ENCODE measurements at regions not wholly inside any gene's neighbourhood (a gene's known extent, or its start where the extent isn't known, plus 50 kb on each side); places are given as distances from the start of the nearest gene placed in this dataset.

- DNase-seq (ENCODE audit: low read depth, low spot score) = no peak
Observed at GRCh38 chr1:58430421-58431275, 115.9 kb downstream of the OMA1 start.

GRCh38 chr1:58426918-58427317 lies 119.6 kb downstream of the OMA1 start:
- DNase-seq (ENCODE audit: low read depth, low spot score) = no peak

GRCh38 chr1:58422436-58422835 lies 124.1 kb downstream of the OMA1 start:
- DNase-seq (ENCODE audit: low read depth, low spot score) = no peak

DNA sequence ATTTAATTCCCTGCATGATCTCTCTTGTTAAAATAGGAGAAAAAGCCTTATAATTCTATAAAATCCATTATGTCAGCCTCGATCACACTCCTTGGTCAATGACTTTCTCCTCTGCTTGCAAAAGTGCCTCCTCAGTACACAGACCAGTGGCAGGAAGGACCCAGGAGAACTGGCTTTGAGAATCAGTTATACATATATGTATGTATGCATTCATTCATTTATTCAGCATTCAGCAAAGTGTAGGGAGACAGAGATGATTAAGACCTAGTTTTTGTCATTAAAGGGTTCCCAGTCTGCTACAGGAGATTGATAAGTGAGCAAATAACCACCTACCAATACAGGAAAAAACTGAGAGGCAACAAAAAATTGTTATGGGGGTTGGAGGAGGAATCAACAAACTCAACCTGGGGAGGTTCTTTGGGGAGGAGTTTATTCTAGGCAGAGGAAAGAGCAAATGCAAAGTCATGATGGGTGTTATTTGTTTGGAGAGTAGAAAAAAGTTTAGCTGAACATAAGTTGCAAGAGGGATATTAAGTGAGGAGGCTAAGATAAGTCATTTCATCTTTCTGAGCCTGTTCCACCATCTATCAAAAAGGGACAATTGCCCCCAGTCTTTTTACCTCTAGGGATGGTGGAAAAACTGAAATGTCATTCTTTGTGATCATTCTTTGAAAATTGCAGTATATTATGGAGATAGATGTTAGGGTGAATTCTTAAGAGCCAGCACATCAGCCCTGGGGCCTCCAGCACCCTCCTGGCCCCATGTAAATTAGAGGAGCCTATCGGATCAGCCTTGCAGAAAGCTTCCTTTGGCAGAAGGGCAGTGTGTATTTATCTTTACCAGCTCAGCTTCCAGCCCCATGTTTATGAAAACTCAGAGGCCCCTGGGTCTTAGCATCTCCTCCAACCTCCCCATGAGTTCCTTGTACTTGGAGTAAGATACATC lies 128.0 kb downstream of the OMA1 start:
- no peak for DNase-seq (ENCODE audit: low read depth, low spot score)

- DNase-seq (ENCODE audit: low read depth, low spot score) = peak; percentile 44
Observed at GRCh38 chr1:58412071-58412580, 134.4 kb downstream of the OMA1 start.

- no peak for DNase-seq (ENCODE audit: low read depth, low spot score)
Observed at GRCh38 chr1:58409890-58410289, 136.6 kb downstream of the OMA1 start.

GRCh38 chr1:58409336-58409735 lies 137.2 kb downstream of the OMA1 start:
- DNase-seq (ENCODE audit: low read depth, low spot score) = no peak

GRCh38 chr1:58406301-58407071 lies 140.0 kb downstream of the OMA1 start:
- DNase-seq (ENCODE audit: low read depth, low spot score) = peak; percentile 79

- DNase-seq (ENCODE audit: low read depth, low spot score) = no peak
Observed at GRCh38 chr1:58405660-58406059, 140.9 kb downstream of the OMA1 start.

DNA sequence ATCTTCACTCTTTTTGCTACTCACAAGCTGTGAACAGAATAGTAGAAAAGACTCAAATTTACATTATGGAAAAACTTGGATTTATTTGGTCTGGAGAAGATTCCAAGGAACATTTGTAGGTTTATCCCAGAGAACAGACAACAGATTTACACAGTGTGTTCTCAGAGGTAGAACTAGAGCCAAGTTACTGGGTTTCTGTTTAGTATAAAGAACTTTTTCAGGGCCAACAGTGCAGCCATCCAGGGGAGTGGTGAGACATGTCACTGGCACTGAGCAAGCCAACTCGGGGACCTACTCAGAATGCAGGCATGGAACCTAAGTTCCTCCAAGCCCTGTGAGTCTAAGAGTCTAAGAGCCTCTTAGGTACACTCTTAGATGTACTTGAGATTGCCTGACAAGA lies 142.6 kb downstream of the OMA1 start:
- DNase-seq (ENCODE audit: low read depth, low spot score) = no peak

DNA sequence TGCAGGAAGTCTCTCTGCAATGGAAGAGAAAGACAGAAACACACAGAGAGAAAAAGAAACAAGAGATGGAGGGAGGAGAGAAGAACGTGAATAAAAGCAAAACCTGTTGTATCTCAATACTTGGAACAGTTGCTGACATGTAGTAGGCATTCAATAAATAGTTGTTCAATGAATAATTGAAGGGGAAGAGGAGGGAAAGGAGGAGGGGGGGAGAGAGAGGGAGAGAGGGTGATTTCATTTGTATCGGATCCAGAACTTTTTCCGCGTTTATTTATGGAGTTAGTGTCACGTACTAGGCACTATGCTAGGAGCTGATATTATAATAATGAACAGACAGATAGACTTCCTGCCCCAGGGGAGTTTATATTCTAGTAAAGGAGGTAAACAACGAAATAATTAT lies 144.1 kb downstream of the OMA1 start:
- DNase-seq (ENCODE audit: low read depth, low spot score) = no peak

GRCh38 chr1:58401991-58402390 lies 144.5 kb downstream of the OMA1 start:
- DNase-seq (ENCODE audit: low read depth, low spot score) = no peak

GRCh38 chr1:58399176-58399575 lies 147.3 kb downstream of the OMA1 start:
- DNase-seq (ENCODE audit: low read depth, low spot score) = no peak

DNA sequence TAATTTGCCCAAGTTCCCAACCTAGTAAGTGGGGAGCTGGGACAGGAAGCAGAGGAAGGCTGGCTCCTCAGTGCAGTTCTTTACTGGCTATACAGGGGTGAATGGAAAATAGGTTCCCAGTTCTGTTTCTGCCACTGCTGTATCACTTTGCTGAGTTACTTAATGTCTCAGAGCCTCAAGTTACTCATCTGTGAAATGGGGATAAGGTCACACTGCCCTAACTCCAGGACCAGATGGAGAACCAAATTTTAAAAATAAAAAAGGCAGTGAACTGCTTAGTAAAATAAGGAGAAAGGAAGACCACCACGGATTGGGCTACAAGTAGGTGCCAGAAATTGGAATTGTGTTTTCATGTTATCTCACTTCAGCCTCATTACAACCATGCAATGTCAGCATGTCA lies 147.8 kb downstream of the OMA1 start:
- DNase-seq (ENCODE audit: low read depth, low spot score) = no peak

- peak; percentile 72 for DNase-seq (ENCODE audit: low read depth, low spot score)
Observed at GRCh38 chr1:58397187-58397820, 149.2 kb downstream of the OMA1 start.

GRCh38 chr1:58396150-58396549 lies 150.4 kb downstream of the OMA1 start:
- peak; percentile 71 for DNase-seq (ENCODE audit: low read depth, low spot score)

- peak; percentile 66 for DNase-seq (ENCODE audit: low read depth, low spot score)
Observed at GRCh38 chr1:58395355-58395754, 151.2 kb downstream of the OMA1 start.

DNA sequence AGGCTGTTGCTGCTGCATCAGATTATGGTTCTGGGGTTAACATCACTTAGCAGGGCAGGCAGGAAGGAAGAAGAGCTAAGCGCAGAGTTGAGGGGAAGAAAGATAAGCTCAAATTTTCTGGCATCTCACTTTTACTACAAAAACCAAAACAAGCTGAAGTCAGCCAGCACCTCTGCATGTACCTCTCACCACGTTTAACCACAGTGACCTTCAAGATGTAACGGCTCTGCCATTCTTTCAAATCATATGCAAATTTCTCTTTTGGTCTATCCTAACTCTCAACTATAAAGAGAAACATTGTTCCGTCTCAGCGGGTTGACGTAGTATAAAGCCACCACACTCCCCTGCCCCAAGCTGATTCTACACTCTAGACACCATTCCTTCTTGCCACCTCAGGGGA lies 154.4 kb downstream of the OMA1 start:
- DNase-seq (ENCODE audit: low read depth, low spot score) = no peak

DNA sequence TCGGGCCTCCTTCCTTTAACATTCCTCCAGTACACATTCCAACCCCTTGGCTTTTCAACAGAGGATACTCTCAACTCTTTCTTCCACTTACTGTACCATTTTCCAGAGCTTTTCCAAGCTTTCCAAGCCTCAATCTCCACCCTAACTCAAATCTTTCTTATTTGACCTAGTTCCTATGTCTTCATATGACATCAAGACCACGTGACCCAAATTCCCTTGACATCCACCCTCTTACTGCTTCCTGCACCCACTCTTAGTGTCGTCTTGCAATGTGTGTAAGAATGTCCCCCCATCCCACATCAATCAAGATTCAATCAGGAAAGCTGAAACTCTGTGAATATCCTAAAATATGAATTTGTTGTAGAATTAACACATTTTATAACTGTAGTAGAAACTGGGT lies 155.0 kb downstream of the OMA1 start:
- no peak for DNase-seq (ENCODE audit: low read depth, low spot score)

GRCh38 chr1:58391056-58391455 lies 155.5 kb downstream of the OMA1 start:
- no peak for DNase-seq (ENCODE audit: low read depth, low spot score)

DNA sequence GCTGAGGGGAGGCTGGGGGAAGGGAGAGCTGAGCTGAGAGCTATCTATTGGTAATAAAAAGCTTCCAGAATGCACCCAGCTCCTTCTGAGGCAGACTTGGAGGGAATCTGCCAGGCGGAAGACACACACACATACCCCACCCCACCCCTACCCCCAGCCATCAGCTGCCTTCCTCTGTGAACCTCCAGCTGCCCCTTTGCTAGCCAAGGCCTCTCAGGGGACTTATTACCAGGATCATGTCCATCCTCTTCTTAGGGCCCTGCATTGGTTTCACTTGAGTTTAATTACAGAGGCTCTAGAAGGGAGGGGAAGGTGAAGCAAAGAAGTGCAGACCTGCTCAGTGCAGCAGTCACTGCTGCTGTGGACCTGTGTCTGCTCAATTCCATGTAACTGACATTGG lies 156.4 kb downstream of the OMA1 start:
- DNase-seq (ENCODE audit: low read depth, low spot score) = no peak
